ENCODE measurements at regions not wholly inside any gene's neighbourhood (a gene's known extent, or its start where the extent isn't known, plus 50 kb on each side); places are given as distances from the start of the nearest gene placed in this dataset.
"Not testable (repeated sequence)": the region's sequence is repeated elsewhere in the genome, so short reads cannot be mapped to it uniquely, and the experiment has no call there.

DNA sequence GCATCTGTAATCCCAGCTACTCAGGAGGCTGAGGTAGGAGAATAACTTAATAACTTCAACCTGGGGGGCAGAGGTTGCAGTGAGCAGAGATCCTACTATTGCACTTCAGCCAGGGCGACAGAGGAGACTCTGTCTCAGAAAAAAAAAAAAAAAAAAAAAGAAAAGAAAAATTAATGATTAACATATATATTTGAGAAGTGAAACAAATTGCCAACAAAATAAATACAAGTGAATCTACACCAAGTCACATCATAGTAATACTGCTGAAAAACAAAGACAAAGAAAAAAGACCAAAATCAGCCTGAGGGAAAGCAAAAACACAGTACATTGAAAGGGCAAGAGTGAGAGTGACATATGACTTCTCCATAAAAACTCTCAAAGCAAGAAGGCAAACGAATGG lies 123.7 kb downstream of the CASP12 start:
- FAIRE-seq, result no peak

DNA sequence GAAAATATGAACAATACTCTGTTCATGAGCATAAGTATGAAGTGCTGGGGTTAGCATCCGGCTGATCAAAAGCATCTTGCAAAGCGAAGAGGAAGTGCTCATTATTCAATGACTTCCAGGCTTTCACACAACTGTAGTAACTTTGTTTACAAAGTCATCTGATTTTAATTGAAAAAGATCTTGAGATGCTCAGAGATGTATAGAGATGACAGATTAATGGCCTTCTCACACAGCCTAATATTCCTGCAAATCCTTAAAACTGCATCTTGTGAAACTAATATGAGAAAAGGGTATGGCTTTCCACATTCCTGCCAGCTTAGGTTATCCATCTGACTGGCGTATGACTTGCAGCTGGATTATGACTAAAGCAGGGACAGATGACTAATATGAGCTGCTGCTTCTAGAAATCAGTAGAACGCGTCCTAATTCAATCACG lies 125.4 kb downstream of the CASP12 start:
- no peak for FAIRE-seq

DNA sequence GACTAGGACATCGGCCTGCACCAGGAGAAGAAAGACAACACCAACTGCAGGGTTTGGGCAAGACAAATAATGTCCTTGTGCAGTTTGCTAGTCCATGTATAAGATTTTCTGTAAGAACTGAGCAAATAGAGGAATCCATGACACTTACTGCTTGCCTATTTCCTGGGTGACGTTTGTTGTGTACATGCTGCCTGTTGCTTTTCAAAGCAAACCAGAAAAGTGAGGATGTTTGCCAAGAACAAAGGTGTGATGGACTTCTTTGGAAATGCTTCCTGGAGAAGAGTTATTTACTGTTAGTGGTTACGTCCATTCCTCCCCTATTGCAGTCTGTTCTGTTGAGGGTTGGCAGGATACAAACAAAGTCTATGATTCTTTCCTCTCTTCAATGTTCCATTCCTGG lies 126.5 kb downstream of the CASP12 start:
- no peak for FAIRE-seq

DNA sequence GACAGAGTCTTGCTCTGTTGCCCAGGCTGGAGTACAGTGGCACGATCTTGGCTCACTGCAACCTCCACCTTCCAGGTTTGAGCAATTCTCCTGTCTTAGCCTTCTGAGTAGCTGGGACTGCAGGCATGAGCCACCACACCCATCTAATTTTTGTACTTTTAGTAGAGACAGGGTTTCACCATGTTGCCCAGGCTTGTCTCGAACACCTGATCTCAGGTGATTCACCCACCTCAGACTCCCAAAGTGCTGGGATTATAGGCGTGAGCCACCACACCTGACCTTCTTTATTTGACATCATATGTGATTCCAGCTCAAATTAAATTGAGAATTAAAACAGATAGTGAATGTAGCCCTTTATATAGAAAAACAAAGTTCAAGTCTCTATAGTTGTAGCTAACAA lies 127.2 kb downstream of the CASP12 start:
- not testable (repeated sequence) for FAIRE-seq

DNA sequence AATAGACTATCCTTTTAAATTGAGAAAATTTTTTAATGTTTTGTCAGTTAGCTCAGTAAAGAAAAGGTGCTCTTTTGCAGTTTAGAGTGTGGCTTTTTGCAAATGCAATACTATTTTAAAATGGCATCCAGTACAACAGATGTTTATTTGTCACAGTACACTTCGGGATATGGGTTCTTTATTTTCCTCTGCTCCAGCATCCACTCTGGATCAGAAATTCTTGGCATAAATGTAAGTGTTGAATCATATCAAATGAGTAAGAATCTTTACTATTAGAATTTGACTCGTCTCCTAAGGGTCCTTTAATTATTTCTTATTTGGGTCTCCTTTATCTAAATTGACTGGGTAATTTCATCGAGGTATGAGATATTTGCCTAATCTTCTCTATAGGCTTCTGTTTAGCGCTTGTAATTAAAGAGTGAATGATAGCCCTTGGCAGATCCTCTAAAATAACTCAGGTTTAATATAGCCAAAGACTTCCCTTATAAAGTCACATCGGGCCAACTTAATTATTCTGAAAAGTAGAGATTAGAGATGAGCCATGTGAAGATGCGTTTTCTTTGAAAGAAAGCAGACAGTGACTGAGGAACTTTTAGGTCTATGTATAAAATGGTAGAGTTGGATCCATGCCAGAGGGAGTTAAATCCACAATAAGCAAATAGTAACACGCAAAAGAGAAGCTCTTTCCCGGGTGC lies 132.7 kb downstream of the CASP12 start:
- FAIRE-seq, result no peak

DNA sequence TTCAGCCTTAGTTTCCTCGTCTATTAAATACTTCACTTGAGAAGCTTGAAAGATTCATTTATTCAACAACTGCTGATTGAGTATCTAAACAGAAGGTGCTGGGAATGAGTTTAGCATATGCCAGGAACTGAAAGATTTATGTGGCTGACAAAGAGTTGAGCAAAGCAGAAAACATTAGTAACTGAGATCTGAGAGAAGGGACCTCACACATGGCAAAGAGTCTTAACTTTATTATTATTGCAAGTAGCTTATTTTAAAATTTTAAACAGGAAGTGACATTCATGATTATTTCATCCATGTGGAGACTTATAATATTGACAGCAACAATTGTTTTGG lies 133.6 kb downstream of the CASP12 start:
- no peak for FAIRE-seq

DNA sequence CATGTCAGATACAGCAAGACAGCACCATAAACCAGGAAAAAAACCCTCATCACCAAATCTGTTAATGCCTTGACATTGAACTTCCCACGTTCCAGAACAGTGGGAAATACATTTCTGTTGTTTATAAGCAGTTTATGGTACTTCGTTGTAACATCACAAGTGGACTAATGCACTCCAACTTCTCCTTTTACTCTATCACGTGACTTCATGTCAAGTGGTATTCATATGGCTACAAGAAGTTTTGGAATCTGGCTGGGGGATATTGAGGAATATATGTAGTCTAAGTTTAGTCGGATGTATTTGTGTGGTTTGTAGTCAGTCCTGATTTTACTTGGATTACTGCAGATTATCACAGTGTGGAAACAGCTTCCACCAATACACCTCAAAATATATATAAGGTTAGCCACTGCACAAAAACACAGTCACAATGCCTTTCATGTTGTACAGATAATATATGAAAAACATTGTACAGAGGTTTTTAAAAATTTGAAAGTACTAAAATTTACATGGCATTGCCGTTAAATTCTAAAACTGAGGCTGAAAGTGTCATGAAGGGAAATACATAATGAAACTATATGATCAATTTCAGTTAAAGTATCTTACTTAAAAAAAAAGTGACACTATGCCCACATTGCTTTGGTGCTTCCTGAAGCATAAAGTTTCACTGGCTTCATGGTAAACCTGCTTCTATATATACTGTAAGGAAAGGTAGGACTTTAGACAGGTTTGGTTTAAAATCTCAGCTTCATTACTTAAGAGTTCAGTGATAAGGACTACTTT lies 134.1 kb downstream of the CASP12 start:
- no peak for FAIRE-seq

DNA sequence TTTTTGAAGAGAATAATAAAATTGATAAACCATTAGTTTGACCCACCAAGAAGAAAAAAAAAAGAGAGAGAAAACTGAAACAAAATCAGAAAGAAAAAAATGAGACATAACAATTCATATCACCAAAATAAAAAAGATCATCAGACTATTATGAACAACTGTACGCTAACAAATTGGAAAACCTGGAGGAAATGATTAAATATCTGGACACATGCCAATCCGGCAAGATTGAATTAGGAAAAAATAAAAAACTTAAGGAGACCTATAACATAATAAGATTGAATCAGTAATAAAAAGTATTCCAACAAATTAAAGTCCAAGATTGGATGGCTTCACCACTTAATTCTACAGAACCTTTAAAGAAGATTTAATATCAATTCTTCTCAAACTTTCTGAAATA lies 136.7 kb downstream of the CASP12 start:
- no peak for FAIRE-seq

DNA sequence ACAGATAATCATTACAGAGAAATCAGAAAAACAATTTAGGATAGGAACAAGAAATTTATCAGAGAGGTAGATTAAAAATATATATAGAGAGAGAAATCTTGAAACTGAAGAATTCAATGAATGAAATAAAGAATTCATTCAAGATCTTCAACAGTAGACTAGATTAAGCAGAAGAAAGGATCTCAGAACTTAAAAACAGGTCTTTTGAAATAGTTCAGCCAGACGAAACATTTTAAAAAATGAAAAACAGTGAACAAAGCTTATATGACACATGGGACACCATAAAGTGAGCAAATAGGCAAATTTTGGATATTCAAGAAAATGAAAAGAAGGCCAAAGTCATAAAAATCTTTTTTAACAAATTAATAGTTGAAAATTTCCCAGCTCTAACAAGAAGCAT lies 138.8 kb downstream of the CASP12 start:
- no peak for FAIRE-seq

DNA sequence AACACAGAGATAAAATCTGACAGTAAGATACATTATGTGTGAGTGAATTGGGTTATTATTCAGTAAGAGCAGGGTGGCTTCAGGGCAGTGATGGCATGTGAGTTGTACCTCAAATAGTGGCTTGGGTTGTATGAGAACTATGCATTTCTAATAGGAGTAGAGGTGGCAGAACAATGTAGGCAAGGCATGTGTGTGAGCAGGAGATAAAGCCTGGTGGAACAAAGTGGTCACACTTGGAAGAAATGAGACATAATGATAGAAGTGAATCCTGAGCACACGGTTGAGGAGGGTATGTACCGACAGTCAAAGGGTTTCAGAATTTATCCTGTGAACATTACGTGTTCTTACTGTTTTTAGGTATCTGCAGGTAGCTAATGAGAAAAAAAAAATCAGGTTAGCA lies 159.3 kb downstream of the CASP12 start:
- FAIRE-seq, result no peak

DNA sequence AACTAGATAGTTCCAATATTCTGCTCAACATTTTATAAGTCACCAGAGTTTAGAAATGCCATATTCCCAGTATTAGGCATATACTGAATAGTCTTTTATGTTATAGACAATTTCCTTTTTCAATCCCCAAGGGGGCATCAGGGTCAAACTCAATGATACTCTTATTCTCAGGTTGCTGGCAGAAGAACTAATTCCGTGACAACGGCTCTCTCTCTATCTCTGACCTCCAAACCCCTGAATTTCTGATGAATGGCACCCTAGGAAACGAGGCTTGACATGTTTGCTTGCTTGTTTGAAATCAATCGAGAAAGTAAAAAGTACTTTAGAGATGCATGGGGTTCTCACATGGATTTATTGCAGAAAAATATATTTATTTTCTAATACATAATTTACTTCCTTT lies 160.1 kb downstream of the CASP12 start:
- no peak for FAIRE-seq

DNA sequence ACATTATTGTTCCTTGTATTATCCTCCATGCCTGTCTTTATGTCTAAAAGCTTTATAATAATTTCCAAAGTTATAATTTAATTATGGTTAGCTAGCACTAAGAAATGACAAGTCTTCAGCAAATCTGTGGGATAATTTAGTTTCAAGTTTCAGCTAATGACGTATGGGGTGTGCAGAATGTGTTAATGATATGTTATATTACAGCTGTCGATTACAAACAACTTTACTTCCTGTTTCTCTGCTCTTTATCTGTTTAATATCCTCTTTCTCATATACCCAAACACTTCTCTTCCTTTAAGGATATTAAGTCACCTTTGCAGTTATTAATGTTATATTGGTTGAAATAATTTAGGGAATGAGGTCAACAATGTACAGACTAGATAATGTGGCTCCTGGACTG lies 161.8 kb downstream of the CASP12 start:
- no peak for FAIRE-seq

DNA sequence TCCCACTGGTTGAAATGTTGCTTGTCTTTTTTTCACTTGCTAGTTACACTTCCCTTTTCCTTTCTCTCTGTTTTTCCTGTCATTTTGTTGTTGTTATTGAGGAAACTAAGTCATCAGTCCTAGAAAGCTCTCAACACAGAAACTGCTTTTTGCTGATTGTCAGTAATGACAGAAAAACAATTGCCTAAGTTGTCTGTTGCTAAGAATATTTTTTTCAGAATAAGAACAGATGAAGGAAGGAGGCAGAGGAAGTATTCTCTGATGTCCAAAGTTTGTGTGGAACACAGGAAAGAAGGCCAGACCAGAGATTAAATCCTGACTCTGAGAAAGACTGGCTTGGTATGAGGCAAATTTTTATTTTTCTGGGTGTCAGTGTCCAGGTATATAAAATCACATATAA lies 163.3 kb downstream of the CASP12 start:
- FAIRE-seq, result no peak

DNA sequence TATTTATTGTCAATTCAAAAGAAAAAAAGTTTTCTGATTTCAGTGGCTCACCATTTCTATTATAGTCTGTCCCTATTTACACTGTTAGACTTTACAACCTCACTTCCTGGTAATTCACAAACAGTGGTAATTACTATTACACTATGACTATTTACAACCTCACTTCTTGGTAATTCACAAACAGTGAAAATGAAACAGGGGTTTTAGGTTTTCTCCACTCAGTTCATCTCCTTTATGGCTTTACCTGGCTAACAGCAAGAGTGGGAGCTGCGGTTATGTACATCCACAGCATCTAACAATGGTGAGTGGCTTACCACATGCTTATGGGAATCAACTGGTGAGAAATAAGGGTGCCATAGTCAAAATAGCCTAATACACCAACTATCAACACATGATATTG lies 166.4 kb downstream of the CASP12 start:
- FAIRE-seq, result no peak

DNA sequence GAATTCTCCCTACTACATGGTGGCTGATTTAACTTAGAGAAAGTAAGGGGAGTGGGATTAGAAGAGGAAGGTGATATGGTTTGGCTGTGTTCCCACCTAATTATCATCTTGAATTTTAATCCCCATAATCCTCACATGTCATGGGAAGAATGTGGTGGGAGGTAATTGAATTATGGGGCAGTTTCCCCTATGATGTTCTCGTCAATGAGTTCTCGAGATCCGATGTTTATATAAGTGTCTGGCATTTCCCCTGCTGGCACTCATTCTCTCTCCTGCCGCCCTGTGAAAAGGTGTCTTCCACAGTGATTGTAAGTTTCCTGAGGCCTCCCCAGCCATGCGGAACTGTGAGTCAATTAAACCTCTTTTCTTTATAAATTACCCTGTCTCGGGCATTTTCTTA lies 169.3 kb downstream of the CASP12 start:
- no peak for FAIRE-seq

DNA sequence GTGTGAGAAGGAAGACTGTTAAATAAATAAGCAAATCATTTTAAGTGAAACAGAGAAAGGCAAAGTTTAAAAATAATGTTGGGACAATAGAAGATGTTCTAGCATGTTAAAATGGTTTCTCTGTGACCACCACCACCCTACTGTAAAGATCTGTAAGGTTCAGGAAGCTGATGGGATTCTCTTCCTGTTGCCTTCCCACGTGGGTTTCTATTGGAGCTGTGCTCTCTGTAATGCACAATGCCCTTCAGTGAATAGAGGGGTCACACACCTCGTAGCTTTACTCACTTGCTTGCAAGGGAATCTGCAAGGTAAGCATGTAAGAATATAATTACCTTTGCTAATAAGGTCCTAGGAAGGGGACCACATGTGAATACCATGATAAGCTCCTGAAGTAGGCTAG lies 170.5 kb downstream of the CASP12 start:
- no peak for FAIRE-seq

DNA sequence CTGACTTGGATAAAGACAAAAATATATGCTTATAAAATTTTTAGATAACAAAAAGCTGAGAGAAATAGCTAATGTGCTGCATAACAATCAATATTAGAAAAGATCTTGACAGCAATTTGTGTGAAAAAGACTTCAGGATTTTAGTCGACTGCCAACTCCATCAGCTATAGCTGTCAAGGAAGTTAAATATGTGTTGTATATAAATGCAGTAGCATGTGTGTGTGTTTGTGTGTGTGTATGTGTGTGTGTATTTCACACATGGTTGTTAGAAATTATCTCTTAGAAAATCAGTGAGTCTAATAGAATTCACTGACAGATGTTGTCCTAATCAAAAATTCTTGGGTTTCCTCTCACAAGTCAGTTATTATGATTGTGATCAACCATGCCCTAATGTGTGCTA lies 171.2 kb downstream of the CASP12 start:
- no peak for FAIRE-seq

DNA sequence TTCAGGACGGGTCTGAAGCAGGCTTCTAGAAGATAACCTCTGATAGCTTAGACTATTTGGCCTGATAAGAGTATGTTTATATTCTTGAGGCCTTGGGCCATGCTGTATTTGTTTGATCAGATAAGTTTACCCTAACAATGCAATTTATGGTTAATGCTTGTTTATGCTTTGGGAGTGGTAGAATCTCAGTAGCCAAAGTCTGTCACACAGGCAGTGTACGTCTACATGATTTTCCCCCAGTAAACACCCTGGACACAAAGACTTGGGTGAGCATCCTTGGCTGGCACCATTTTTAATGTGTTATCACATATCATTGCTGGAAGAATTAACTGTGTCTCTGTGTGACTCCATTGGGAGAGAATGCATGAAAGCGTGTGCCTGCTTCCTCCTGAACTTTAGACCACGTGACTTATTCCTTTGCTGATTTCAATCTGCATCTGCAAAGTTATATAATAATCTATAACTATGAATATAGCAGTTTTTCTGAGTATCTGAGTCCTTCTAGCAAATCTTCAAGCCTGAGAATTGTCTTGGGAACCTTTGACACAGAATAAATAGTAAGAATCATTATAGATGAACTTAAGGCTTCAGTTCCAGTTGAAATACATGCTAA lies 172.4 kb downstream of the CASP12 start:
- FAIRE-seq, result no peak

DNA sequence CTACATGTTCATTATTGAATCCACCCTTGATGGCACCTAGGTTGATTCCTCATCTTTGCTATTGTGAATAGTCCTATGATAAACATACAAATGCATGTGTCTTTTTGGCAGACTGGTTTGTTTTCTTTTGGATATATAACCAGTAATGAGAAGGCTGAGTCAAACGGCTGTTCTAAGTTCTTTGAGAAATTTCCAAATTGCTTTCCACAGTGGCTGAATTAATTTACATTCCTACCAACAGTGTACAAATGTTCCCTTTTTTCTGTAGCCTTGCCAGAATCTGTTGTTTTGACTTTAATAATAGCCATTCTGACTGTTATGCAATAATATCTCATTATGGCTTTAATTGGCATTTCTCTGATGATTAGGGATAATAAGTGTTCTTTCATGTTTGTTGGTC lies 184.9 kb downstream of the CASP12 start:
- no peak for FAIRE-seq

DNA sequence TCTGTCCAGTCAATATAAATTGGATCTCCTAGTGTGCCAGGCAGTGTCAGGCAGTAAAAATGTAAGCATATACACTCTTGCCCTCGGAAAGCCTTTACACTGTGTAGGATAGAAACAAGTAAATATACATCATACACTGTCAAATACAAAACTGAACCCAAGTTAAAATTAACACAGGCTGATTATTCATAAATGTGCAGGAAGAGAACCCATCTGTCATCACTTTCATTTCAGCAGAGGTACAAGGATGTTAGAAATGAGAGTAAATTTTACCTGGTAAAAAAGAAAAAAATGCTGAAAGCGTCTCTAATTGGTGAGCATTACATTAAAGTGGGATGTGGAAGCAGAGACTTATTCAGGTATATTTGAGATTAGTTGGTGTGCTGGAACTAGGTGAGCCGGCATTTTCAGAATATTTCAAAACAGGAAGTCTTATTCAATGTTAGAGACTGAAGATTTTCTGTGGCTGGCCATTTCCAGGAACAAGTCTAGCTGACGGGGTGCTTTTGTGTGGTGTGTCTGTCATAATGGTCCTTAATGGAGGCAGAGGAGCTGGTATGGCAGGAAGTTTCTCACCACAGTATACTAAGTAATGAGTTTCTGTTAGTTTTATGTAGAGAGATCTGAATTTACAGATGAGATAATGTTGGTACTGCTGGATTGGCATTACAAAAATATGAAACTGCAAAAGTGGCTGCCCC lies 192.6 kb downstream of the CASP12 start:
- no peak for FAIRE-seq

DNA sequence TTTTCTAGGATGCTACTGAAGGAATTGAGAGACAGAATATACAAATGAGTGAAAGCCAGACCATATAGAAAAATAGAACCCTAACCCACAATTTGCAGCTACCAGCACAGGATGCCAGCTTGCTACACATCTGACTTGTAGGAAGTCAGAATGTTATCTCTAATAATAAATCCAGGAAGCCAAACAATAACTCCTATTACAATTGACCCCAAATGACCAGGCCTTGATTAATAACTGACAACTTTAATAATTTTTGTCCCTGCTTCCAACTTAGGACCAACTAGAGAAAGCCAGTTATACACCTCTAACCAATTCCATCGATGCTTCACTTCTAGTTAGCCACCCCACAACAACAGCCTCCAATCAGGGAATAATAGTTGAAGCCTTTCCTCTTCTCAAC lies 193.4 kb downstream of the CASP12 start:
- FAIRE-seq, result no peak

DNA sequence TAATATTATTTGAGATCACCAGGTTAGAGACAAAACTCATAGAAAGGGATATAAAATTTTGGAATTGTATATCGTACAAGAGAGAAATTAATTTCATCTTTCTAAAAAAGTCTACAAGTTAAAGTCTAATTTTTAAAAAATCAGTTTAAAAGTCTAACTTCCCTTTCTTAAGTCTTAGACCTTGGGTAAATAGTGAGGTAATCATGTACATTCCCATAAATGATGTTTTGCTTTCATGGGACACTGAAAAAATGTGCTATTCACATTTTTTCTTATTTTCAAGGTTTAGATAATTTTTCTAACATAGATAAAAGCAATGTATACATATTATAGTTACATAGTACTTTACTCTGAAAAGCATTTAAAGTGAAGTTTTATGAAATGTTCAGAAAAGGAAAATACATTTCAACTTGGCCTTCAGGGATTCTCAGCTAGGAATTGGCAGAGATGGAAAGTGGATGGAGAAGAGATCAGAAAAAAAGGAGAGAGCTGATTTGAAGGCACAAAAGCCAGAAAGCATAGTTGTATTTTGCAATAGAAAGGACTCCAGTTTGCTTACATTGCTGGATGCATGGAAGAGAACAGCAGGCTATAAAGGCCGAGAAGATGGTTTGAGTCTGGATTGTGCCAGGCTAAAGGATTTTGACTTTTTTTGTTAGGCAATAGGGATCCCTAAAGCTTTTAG lies 194.0 kb downstream of the CASP12 start:
- FAIRE-seq, result no peak

DNA sequence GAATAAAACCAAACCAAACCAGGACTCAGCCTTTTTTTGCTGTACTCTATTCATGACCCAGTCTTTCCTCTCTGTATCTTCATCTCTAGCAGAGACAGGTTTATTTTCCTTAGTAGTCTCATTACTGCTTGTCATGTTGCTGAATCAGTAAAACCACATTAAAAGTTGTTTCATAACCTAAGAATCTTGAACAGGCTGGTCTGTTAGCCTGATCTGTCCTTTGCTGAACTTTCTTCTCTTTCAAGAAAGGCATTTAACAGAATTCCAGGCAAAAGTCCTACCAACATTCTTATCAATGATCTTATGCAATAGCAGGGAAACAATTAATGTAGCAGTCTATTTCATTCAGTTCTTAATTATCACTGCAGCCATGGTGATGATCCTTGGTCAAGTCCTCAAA lies 197.7 kb downstream of the CASP12 start:
- no peak for FAIRE-seq
